Suprapubic skin (tissue), 4 donors: ENCODE measurements at regions not wholly inside any gene's neighbourhood (a gene's known extent, or its start where the extent isn't known, plus 50 kb on each side); places are given as distances from the start of the nearest gene placed in this dataset.

Experiments
- CTCF ChIP-seq, 2 donors: fragments of 200-600 bp in 1 of 2; fragments of 450-650 bp in 1 of 2; sonication (generic) in 1 of 2; IDR thresholded peaks; one replicate each; pipeline ENCODE4 v1.5.1; 2016 to 2019; ENCODE audit warnings: antibody characterized with exemption in 2 of 2, mild to moderate bottlenecking in 1 of 2, moderate library complexity in 1 of 2
- POLR2A ChIP-seq, 2 donors: fragments of 450-650 bp; IDR thresholded peaks; one replicate each; pipeline ENCODE4 v1.6.1; 2017; ENCODE audit warnings: antibody characterized with exemption in 2 of 2, mild to moderate bottlenecking in 2 of 2, moderate library complexity in 2 of 2
- POLR2AphosphoS5 ChIP-seq, 3 donors: sonication (generic); formaldehyde crosslinking; IDR thresholded peaks; one replicate each; pipeline ENCODE4 v1.6.1; 2017; ENCODE audit warnings: antibody characterized with exemption in 3 of 3

- TF ChIP-seq CTCF (IDR thresholded peaks at IDR 0.05) (no peak), POLR2A (IDR thresholded peaks at IDR 0.05) (no peak), POLR2AphosphoS5 (IDR thresholded peaks at IDR 0.05) (no peak)
Observed at GRCh38 chr5:9953691-9954090, 296.0 kb downstream of the ATPSCKMT start.
